HepG2 (cell line): ENCODE measurements at regions not wholly inside any gene's neighbourhood (a gene's known extent, or its start where the extent isn't known, plus 50 kb on each side); places are given as distances from the start of the nearest gene placed in this dataset.

Experiments
- ATAC-seq: fragments of 200-7000 bp; cut with Tn5 transposase; 3 replicates; pipeline ENCODE4 v1.9.1; 2020; ENCODE audit warnings: mild to moderate bottlenecking, moderate library complexity
- BruUV-seq: library from RNA; stranded (reverse); fragments of 400-500 nt; replicated peaks from 2 replicates; lab custom pipeline; 2021; lab: Mats Ljungman, UMichigan
- CTCF ChIA-PET: fragments of 300-600 bp; formaldehyde crosslinking; extraction: SDS; loops from one replicate; lab custom pipeline; 2021; ENCODE audit warnings: low total read pairs, inconsistent platforms, low intra/inter-chr PET ratio; lab: Yijun Ruan, JAX
- POLR2A ChIA-PET: fragments of 350-600 bp; sonication (Branson Sonifier 250); formaldehyde crosslinking; loops from one replicate; lab custom pipeline; 2020; ENCODE audit warnings: antibody characterized with exemption, inconsistent platforms; lab: Yijun Ruan, JAX
- DNase-seq: peaks from one replicate; pipeline ENCODE4 v3.0.0-alpha.2; 2015; ENCODE audit warnings: low spot score
- FAIRE-seq: peaks from 3 replicates; lab custom pipeline; 2011; peaks lifted over from hg19 to GRCh38; lab: Jason Lieb, UNC
- H2AFZ ChIP-seq: one replicate; pipeline ENCODE4 v1.6.1; 2011; ENCODE audit warnings: low read length, inconsistent platforms
- H3K27ac ChIP-seq: fragments of 300-600 bp; 3 replicates; pipeline ENCODE4 v1.8.0; 2011; ENCODE audit warnings: mixed run types, mild to moderate bottlenecking, mixed read lengths, low read length, inconsistent platforms; ENCODE audit not compliant: insufficient read depth; ENCODE audit errors: extremely low read length
- H3K27me3 ChIP-seq, 2 experiments: fragments of 200-600 bp in 1 of 2; 2 replicates in 1 of 2; 3 replicates in 1 of 2; pipeline versions ENCODE4 v1.6.0 to v1.8.0; 2011; ENCODE audit warnings: low read length in 2 of 2, mild to moderate bottlenecking in 2 of 2, moderate library complexity in 2 of 2, inconsistent platforms in 1 of 2; ENCODE audit not compliant: insufficient read depth in 2 of 2, control insufficient read depth in 1 of 2
- H3K36me3 ChIP-seq, 2 experiments: fragments of 200-600 bp in 1 of 2; replicated peaks in 1 of 2; 2 replicates in 1 of 2; 3 replicates in 1 of 2; pipeline versions ENCODE4 v1.5.1 to v1.8.0; 2011; ENCODE audit warnings: low read length in 2 of 2, inconsistent platforms in 1 of 2; ENCODE audit not compliant: insufficient read depth in 2 of 2, control insufficient read depth in 1 of 2
- H3K4me1 ChIP-seq: 2 replicates; pipeline ENCODE4 v1.5.1; 2012; ENCODE audit warnings: low read length, inconsistent platforms; ENCODE audit not compliant: insufficient read depth
- H3K4me2 ChIP-seq: 2 replicates; pipeline ENCODE4 v1.6.0; 2011; ENCODE audit warnings: low read depth, low read length, inconsistent platforms
- H3K4me3 ChIP-seq, 3 experiments: fragments of 200-600 bp in 1 of 3; sonication (generic), shearing (Covaris generic) in 1 of 3; replicated peaks in 1 of 3; 2 replicates each; pipeline ENCODE4 v1.5.1; 2011 to 2016; ENCODE audit warnings: low read length in 3 of 3, inconsistent platforms in 2 of 3, low read depth in 2 of 3, mild to moderate bottlenecking in 2 of 3, control low read depth in 1 of 3, mixed read lengths in 1 of 3; ENCODE audit not compliant: insufficient read depth in 1 of 3
- H3K79me2 ChIP-seq: one replicate; pipeline ENCODE4 v1.6.1; 2011; ENCODE audit warnings: low read length, inconsistent platforms; ENCODE audit not compliant: insufficient read depth
- H3K9ac ChIP-seq: 2 replicates; pipeline ENCODE4 v1.6.0; 2011; ENCODE audit warnings: mild to moderate bottlenecking, low read depth, low read length, inconsistent platforms; ENCODE audit not compliant: insufficient read depth
- H3K9me3 ChIP-seq: 2 replicates; pipeline ENCODE4 v1.5.1; 2012; ENCODE audit warnings: mild to moderate bottlenecking, low read length
- H4K20me1 ChIP-seq: 2 replicates; pipeline ENCODE4 v1.6.0; 2011; ENCODE audit warnings: inconsistent platforms, mild to moderate bottlenecking, low read length, moderate library complexity; ENCODE audit not compliant: insufficient read depth
- BORCS8-MEF2B ChIP-seq: sonication (generic); formaldehyde crosslinking; IDR thresholded peaks from 2 replicates; pipeline ENCODE4 v1.8.0; 2022; ENCODE audit warnings: mild to moderate bottlenecking, missing genetic modification reagents
- FOSL2 ChIP-seq: sonication (generic); formaldehyde crosslinking; IDR thresholded peaks from 2 replicates; pipeline ENCODE4 v1.4.0; 2020; ENCODE audit warnings: missing genetic modification reagents
- GTF2F1 ChIP-seq: fragments of 150-350 bp; IDR thresholded peaks from 2 replicates; pipeline ENCODE4 v1.6.1; 2014; ENCODE audit warnings: low read length
- NCOR1 ChIP-seq: fragments of 200-600 bp; sonication (generic); IDR thresholded peaks from 2 replicates; pipeline ENCODE4 v1.7.0; 2017; ENCODE audit warnings: antibody characterized with exemption, low read length, borderline replicate concordance
- NR0B2 ChIP-seq: sonication (generic); formaldehyde crosslinking; IDR thresholded peaks from 2 replicates; pipeline ENCODE4 v1.4.0; 2020; ENCODE audit warnings: mild to moderate bottlenecking, missing genetic modification reagents
- PAWR ChIP-seq: sonication (generic); formaldehyde crosslinking; IDR thresholded peaks from 2 replicates; pipeline ENCODE4 v1.4.0; 2020; ENCODE audit warnings: missing genetic modification reagents, mild to moderate bottlenecking, borderline replicate concordance
- ZBTB33 ChIP-seq: sonication (generic); formaldehyde crosslinking; IDR thresholded peaks from 2 replicates; pipeline ENCODE4 v1.4.0; 2020; ENCODE audit warnings: missing genetic modification reagents
- ZKSCAN8 ChIP-seq: IDR thresholded peaks from 2 replicates; pipeline ENCODE4 v1.6.1; 2016; ENCODE audit warnings: borderline replicate concordance, missing genetic modification reagents, missing compliant biosample characterization
- ZNF263 ChIP-seq: sonication (generic); formaldehyde crosslinking; IDR thresholded peaks from 2 replicates; pipeline ENCODE4 v1.4.0; 2020; ENCODE audit warnings: missing genetic modification reagents
- ZNF567 ChIP-seq: sonication (generic); formaldehyde crosslinking; IDR thresholded peaks from 2 replicates; pipeline ENCODE4 v1.8.1; 2023; ENCODE audit warnings: mild to moderate bottlenecking, missing genetic modification reagents, borderline replicate concordance
- ZNF615 ChIP-seq: sonication (generic); formaldehyde crosslinking; IDR thresholded peaks from 2 replicates; pipeline ENCODE4 v1.5.0; 2020; ENCODE audit warnings: mild to moderate bottlenecking, missing genetic modification reagents, borderline replicate concordance
- ZNF616 ChIP-seq: sonication (generic); formaldehyde crosslinking; IDR thresholded peaks from 2 replicates; pipeline ENCODE4 v1.5.0; 2020; ENCODE audit warnings: low read depth, mild to moderate bottlenecking, missing genetic modification reagents
- WGBS: methylation state at CpG from one replicate; pipeline ENCODE4 v1.1.6; 2017; ENCODE audit warnings: low lambda C conversion rate; 5-methylcytosine and 5-hydroxymethylcytosine counted together
- in situ Hi-C: cut with HindIII; loops from 2 replicates; pipeline ENCODE4 v1.10.0; 2017; ENCODE audit warnings: low pct_unique_long_range_greater_than_20kb; ENCODE audit not compliant: extremely low pct_ligation_motif_present
- intact Hi-C: fragments of 100-400 bp; cut with micrococcal nuclease; formaldehyde crosslinking; loops from one replicate; pipeline ENCODE4 v1.10.0; 2022; ENCODE audit not compliant: unreplicated experiment
- TF ChIP-seq, protein P1 (sequence below): sonication (generic); formaldehyde crosslinking; IDR thresholded peaks from 2 replicates; pipeline ENCODE4 v1.4.0; 2020; ENCODE audit warnings: mild to moderate bottlenecking, missing genetic modification reagents
- TF ChIP-seq, protein P2 (sequence below): IDR thresholded peaks from 2 replicates; pipeline ENCODE4 v1.6.1; 2016; ENCODE audit warnings: mild to moderate bottlenecking, missing biosample characterization, missing genetic modification reagents

DNA sequence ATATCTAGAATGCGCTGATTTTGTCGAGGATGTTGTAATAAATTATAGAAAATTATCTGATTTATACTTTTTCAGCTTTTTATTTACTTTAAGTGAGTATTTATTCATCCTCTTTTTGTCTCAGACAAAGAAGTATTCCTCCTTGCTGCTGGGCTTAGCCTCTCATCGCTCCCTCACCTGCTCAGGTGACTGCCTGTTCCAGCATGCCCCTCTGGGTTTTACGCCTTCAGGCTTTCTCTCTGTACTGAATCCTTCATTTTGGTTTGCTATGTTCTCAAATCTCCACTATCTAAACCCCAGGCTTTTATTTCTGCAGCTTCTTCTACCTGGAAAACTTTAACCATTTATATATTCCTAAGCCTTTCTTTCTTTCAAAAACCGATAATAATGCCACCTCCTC, 1650.9 kb upstream of the SEL1L start:
- POLR2A ChIA-PET: no interaction called here
- CTCF ChIA-PET: no interaction called here
- in situ Hi-C loops: no loop called here
- H4K20me1 ChIP-seq: no peaks in the 10 kb centered on the region
- no peaks in the 10 kb centered on the region for H3K27me3 ChIP-seq
- H3K4me1 ChIP-seq: no peaks in the 10 kb centered on the region
- FAIRE-seq: no peak
- no peak overlapping the region for H3K4me2 ChIP-seq
- no TSS peak for BruUV-seq
- intact Hi-C loops: no loop called here
- H3K9ac ChIP-seq: no peak overlapping the region
- WGBS: 3% methylated on average over 5 of the region's 5 CpGs
- no peak for DNase-seq
- peaks cover 10% of the 10 kb centered on the region; the same call in 1 of the 2 replicates for H3K9me3 ChIP-seq
- no peaks in the 10 kb centered on the region for H3K36me3 ChIP-seq
- ATAC-seq: no peak
- no peak overlapping the region for H3K27ac ChIP-seq
- no peak overlapping the region for H2AFZ ChIP-seq
- H3K79me2 ChIP-seq: no peaks in the 10 kb centered on the region
- no peak for TF ChIP-seq ZNF567 (CRISPR knock-in tag)
- TF ChIP-seq PAWR: no peak
- no peak for TF ChIP-seq BORCS8-MEF2B
- no peak for TF ChIP-seq ZBTB33
- TF ChIP-seq ZNF616: no peak
- TF ChIP-seq, protein P1, sequence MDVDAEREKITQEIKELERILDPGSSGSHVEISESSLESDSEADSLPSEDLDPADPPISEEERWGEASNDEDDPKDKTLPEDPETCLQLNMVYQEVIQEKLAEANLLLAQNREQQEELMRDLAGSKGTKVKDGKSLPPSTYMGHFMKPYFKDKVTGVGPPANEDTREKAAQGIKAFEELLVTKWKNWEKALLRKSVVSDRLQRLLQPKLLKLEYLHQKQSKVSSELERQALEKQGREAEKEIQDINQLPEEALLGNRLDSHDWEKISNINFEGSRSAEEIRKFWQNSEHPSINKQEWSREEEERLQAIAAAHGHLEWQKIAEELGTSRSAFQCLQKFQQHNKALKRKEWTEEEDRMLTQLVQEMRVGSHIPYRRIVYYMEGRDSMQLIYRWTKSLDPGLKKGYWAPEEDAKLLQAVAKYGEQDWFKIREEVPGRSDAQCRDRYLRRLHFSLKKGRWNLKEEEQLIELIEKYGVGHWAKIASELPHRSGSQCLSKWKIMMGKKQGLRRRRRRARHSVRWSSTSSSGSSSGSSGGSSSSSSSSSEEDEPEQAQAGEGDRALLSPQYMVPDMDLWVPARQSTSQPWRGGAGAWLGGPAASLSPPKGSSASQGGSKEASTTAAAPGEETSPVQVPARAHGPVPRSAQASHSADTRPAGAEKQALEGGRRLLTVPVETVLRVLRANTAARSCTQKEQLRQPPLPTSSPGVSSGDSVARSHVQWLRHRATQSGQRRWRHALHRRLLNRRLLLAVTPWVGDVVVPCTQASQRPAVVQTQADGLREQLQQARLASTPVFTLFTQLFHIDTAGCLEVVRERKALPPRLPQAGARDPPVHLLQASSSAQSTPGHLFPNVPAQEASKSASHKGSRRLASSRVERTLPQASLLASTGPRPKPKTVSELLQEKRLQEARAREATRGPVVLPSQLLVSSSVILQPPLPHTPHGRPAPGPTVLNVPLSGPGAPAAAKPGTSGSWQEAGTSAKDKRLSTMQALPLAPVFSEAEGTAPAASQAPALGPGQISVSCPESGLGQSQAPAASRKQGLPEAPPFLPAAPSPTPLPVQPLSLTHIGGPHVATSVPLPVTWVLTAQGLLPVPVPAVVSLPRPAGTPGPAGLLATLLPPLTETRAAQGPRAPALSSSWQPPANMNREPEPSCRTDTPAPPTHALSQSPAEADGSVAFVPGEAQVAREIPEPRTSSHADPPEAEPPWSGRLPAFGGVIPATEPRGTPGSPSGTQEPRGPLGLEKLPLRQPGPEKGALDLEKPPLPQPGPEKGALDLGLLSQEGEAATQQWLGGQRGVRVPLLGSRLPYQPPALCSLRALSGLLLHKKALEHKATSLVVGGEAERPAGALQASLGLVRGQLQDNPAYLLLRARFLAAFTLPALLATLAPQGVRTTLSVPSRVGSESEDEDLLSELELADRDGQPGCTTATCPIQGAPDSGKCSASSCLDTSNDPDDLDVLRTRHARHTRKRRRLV (CRISPR knock-in tag): no peak
- no peak for TF ChIP-seq ZNF263 (CRISPR knock-in tag)
- TF ChIP-seq NR0B2 (CRISPR knock-in tag): no peak
- TF ChIP-seq, protein P2, sequence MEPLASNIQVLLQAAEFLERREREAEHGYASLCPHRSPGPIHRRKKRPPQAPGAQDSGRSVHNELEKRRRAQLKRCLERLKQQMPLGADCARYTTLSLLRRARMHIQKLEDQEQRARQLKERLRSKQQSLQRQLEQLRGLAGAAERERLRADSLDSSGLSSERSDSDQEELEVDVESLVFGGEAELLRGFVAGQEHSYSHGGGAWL: no peak
- TF ChIP-seq NCOR1: no peak
- no peak for TF ChIP-seq ZKSCAN8 (CRISPR knock-in tag)
- TF ChIP-seq GTF2F1: no peak
- TF ChIP-seq FOSL2: no peak
- no peak for TF ChIP-seq ZNF615 (CRISPR knock-in tag)
- H3K4me3 ChIP-seq: no peak overlapping the region
